ENCODE measurements at regions not wholly inside any gene's neighbourhood (a gene's known extent, or its start where the extent isn't known, plus 50 kb on each side); places are given as distances from the start of the nearest gene placed in this dataset.
"Not testable (repeated sequence)": the region's sequence is repeated elsewhere in the genome, so short reads cannot be mapped to it uniquely, and the experiment has no call there.

DNA sequence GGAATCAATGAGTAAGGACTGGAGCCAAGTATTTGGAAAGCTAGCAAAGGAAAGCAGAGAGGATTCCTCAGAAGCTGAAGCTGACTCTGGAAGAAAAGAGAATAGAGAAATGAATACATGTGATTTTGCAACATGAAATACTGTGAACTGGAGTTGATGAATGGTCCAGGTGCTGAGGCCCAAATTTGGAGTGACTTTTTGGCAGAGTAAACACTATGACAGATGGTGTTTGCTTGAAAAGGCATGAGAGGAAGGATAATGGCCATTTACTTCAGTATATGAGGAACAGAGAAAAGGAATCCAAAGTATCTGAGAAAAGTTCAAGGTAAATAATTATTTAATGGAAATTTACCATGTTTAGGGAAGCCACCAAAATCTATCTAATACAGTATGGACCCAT, 236.7 kb downstream of the SLITRK2 start:
- CTCF ChIA-PET = no interaction called here
- no peaks in the 10 kb centered on the region for H3K9me3 Mint-ChIP-seq

DNA sequence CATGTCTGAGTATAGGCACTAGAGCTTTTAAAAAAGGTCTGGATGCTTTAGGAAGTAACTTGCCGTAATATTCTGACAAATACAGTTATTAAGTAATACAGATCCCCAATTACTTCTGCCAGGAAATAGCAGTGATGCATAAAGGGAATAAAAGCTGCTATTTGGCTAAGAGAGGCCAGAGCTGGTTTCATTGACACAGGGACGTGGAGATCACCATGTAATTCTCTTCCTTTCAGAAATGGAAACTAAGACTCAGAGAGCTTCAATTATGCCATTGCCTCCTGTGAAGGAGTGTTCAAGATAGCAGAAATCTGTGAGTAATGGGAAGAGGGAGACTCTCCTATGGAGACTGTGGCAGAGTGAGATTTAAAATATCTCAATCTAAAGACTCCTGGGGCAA, 238.1 kb downstream of the SLITRK2 start:
- H3K9me3 Mint-ChIP-seq = no peaks in the 10 kb centered on the region
- no peaks in the 10 kb centered on the region for H3K4me1 Mint-ChIP-seq
- H3K36me3 Mint-ChIP-seq (ENCODE audit: low read depth) = no peaks in the 10 kb centered on the region

More for the DNA sequence above, 236.7 kb downstream of the SLITRK2 start:
- POLR2A ChIA-PET = no interaction called here
- Mint-ChIP-seq H3K4me1 (no peaks in the 10 kb centered on the region), H3K36me3 (ENCODE audit: low read depth) (no peaks in the 10 kb centered on the region), H3K4me3 (no peak overlapping the region), H3K27ac (no peak overlapping the region), H3K27me3 (no peaks in the 10 kb centered on the region)
- no peak for DNase-seq

DNA sequence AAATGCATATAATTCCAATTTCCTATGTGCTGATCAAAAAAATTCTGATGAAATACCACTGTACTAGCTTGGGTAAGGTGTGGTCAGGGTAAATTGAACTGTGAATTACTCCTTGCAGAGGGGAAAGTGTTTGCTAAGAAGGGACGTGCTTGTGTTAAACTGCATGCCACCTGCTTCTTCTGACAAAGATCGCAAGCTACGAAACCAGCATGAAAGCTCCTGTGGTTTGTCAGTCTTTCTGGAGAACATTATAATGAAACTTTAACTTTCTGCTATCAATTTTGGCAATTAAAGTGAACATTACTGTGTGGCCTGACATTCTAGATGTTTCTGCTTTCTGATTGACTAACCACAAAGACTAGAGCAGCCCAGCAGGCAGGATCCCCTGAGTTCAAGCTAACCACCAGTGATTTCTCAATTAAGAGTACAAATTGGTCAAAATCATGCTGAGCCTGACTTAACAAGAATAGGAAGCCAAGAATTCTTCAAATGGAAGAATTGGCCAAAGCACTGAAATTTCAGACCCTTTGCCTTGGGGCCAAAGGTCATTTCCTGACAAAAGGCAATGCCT, 239.0 kb downstream of the SLITRK2 start:
- Mint-ChIP-seq H3K4me1 (no peaks in the 10 kb centered on the region), H3K27me3 (no peaks in the 10 kb centered on the region), H3K36me3 (ENCODE audit: low read depth) (no peaks in the 10 kb centered on the region), H3K27ac (no peak overlapping the region), H3K9me3 (no peaks in the 10 kb centered on the region), H3K4me3 (no peak overlapping the region)
- no peak for DNase-seq
- ChIA-PET CTCF (no interaction called here), POLR2A (no interaction called here)

More for the DNA sequence above, 238.1 kb downstream of the SLITRK2 start:
- no peak for DNase-seq
- POLR2A ChIA-PET = no interaction called here
- H3K4me3 Mint-ChIP-seq = no peak overlapping the region
- CTCF ChIA-PET = no interaction called here
- H3K27me3 Mint-ChIP-seq = no peaks in the 10 kb centered on the region
- no peak overlapping the region for H3K27ac Mint-ChIP-seq

DNA sequence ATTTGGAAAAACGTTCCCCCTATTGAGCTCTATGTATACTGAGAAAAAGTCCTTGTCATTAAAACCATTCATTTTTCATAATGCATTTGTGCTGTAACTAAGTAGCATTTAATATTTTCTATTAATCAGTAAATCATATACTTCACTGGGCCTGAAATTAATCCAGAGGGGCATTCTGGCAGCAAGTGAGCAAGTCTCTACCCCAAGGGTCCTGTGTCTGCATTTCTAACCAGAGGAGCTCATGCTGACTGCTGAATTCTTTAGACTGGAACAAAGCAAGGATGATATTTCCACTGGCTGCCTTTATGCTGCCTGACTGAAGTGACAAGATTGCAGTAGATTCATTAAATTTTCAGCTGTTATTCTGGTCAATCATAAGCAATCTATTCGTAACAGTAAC, 246.5 kb downstream of the SLITRK2 start:
- Mint-ChIP-seq H3K9me3 (peaks cover 3% of the 10 kb centered on the region), H3K4me1 (no peaks in the 10 kb centered on the region), H3K27ac (no peak overlapping the region), H3K27me3 (no peaks in the 10 kb centered on the region), H3K36me3 (ENCODE audit: low read depth) (no peaks in the 10 kb centered on the region), H3K4me3 (no peak overlapping the region)
- ChIA-PET CTCF (no interaction called here), POLR2A (no interaction called here)
- no peak for DNase-seq

DNA sequence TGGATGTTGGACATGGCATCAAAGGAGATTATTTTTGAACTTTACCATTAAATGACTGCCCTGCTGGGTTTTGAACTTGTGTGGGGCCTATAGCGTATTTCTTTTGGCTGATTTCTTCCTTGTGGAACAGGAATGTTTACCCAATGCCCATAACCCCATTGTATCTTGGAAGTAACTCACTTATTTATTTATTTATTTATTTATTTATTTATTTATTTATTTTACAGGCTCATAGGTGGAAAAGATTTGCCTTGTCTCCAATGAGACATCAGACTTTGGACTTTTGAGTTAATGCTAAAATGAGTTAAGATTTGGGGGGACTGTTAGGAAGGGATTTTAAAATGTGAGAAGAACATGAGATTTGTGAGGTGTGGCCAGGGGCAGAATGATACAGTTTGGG, 273.1 kb downstream of the SLITRK2 start:
- ChIA-PET POLR2A (no interaction called here), CTCF (no interaction called here)
- H3K27ac Mint-ChIP-seq = no peak overlapping the region
- no peak for DNase-seq
- H3K9me3 Mint-ChIP-seq = no peaks in the 10 kb centered on the region
- H3K4me1 Mint-ChIP-seq = no peaks in the 10 kb centered on the region
- H3K36me3 Mint-ChIP-seq (ENCODE audit: low read depth) = no peaks in the 10 kb centered on the region
- no peak overlapping the region for H3K4me3 Mint-ChIP-seq
- H3K27me3 Mint-ChIP-seq = no peaks in the 10 kb centered on the region

DNA sequence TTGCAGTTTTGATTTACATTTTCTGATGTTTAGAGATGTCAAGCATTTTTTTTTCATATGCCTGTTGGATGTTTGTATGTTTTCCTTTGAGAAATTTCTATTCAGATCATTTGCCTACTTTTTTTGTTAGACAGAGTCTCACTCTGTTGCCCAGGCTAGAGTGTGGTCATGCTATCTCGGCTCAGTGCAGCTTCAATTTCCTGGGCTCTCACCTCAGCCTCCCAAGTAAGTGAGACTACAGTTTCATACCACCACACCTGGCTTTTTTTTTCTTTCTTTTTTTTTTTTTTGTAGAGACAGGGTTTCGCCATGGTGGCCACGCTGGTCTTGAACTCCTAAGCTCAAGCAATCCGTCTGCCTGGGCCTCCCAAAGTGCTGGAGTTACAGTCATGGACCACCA, 291.7 kb downstream of the SLITRK2 start:
- H3K4me1 Mint-ChIP-seq = no peaks in the 10 kb centered on the region
- no peaks in the 10 kb centered on the region for H3K27me3 Mint-ChIP-seq
- H3K9me3 Mint-ChIP-seq = peaks cover 4% of the 10 kb centered on the region
- no peaks in the 10 kb centered on the region for H3K36me3 Mint-ChIP-seq (ENCODE audit: low read depth)
- no peak overlapping the region for H3K4me3 Mint-ChIP-seq
- CTCF ChIA-PET = no interaction called here
- no peak for DNase-seq
- POLR2A ChIA-PET = no interaction called here
- H3K27ac Mint-ChIP-seq = no peak overlapping the region

DNA sequence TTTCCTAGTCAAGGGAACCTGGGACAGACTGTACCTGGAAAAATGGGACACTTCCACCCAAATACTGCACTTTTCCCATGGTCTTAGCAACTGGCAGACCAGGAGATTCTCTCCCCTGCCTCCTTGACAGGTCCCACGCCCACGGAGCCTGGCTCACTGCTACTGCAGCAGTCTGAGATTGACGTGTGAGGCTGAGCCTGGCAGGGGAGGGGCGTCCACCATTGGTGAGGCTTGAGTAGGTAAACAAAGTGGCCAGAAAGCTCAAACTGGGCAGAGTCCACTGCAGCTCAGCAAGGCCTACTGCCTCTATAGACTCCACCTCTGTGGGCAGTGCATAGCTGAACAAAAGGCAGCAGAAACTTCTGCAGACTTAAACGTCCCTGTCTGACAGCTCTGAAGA, 301.4 kb downstream of the SLITRK2 start:
- H3K27ac Mint-ChIP-seq; POLR2A ChIA-PET; H3K9me3 Mint-ChIP-seq; H3K4me3 Mint-ChIP-seq; H3K4me1 Mint-ChIP-seq; H3K36me3 Mint-ChIP-seq (ENCODE audit: low read depth); CTCF ChIA-PET; H3K27me3 Mint-ChIP-seq; DNase-seq: not testable (repeated sequence)

DNA sequence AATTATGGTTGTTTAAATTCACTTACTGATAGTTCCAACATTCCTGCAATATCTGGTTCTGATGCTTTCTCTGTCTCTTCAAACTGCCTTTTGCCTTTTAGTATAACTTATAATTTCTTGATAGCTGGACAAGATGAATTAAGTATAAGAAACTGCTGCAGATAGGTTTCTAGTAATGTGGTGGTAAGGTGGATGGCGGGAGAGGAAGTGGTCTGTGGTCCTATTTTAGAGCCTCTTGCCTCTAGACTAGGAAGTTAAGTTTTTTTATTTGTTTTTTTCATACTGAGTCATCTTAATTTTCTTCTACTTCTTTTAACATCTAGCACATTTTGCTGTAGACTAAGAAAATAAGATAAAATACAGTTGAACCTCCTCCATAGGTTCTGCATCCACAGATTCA, 310.0 kb downstream of the SLITRK2 start:
- Mint-ChIP-seq H3K9me3 (no peaks in the 10 kb centered on the region), H3K4me3 (no peak overlapping the region), H3K27me3 (no peaks in the 10 kb centered on the region), H3K4me1 (no peaks in the 10 kb centered on the region), H3K36me3 (ENCODE audit: low read depth) (no peaks in the 10 kb centered on the region), H3K27ac (no peak overlapping the region)
- no peak for DNase-seq
- POLR2A ChIA-PET = no interaction called here
- CTCF ChIA-PET = interaction anchor here (0.6 kb wide), 1 partner anchor 32 kb away, joined by 3 read pairs; no protein-coding TSS in a partner anchor

DNA sequence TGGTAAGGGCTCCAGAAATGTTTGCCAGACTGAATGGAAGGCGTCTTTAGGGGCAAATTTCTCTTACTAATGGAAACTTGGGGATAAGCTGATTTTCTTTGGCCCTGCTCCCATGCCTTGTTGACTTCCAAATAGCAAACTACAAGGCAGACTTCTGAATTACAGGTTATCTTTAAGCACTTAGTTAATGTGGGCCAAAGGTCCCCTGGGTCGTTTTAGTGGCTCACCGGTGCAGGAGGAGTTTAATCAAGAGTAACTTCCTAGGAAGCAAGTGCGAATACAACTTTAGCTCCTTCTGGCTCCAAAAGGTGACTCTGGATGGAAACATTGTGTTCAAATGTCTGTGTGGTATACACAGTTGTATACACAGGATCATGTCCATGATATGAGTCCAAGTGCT, 323.6 kb downstream of the SLITRK2 start:
- H3K27me3 Mint-ChIP-seq = no peaks in the 10 kb centered on the region
- H3K4me3 Mint-ChIP-seq = no peak overlapping the region
- ChIA-PET CTCF (no interaction called here), POLR2A (no interaction called here)
- H3K4me1 Mint-ChIP-seq = no peaks in the 10 kb centered on the region
- no peak overlapping the region for H3K27ac Mint-ChIP-seq
- H3K9me3 Mint-ChIP-seq = no peaks in the 10 kb centered on the region
- DNase-seq = no peak
- no peaks in the 10 kb centered on the region for H3K36me3 Mint-ChIP-seq (ENCODE audit: low read depth)

DNA sequence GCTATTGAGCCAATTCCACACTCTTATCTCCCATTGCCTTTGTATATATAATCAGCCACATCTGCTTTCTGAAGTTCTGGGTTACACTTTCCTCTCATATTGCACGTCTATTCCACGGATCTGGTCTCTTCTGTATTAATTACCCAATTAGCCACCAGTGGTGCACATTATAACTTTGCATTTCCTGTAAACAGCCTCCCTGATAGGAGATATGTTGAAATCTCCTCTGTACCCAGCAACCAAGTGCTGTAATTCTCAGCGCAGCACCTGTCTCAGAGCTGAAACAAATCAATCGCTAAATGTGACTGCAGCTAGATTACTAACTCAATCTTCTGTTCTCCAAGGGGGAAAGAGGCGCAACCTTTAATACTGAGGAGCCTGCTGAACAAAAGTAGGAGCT, 326.4 kb downstream of the SLITRK2 start:
- DNase-seq = no peak

DNA sequence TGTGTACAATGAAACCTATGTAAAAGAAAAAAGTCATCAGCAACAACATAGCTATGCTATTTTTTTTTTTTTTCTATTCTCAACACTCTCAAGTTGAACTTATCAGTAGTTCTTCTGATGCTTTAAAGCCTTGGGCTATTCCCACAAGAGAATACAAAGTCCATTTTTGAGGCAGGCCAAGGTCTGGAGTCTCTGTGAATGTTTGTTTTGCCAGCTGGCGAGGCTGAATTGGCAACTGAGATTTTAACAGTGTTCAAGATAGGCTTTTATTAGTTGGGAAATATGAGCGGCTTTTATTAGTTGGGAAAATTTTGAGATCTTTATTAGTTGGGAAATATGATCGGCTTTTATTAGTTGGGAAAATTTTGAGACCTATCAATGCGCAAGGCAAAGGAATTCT, 336.6 kb downstream of the SLITRK2 start:
- POLR2A ChIA-PET = no interaction called here
- Mint-ChIP-seq H3K27ac (no peak overlapping the region), H3K4me3 (no peak overlapping the region), H3K27me3 (no peaks in the 10 kb centered on the region), H3K9me3 (no peaks in the 10 kb centered on the region), H3K4me1 (no peaks in the 10 kb centered on the region), H3K36me3 (ENCODE audit: low read depth) (no peaks in the 10 kb centered on the region)
- DNase-seq = no peak
- CTCF ChIA-PET = no interaction called here

More for the DNA sequence above, 326.4 kb downstream of the SLITRK2 start:
- Mint-ChIP-seq H3K27me3 (no peaks in the 10 kb centered on the region), H3K27ac (no peak overlapping the region), H3K4me3 (no peak overlapping the region), H3K36me3 (ENCODE audit: low read depth) (no peaks in the 10 kb centered on the region), H3K9me3 (no peaks in the 10 kb centered on the region), H3K4me1 (no peaks in the 10 kb centered on the region)
- CTCF ChIA-PET = no interaction called here
- POLR2A ChIA-PET = no interaction called here

DNA sequence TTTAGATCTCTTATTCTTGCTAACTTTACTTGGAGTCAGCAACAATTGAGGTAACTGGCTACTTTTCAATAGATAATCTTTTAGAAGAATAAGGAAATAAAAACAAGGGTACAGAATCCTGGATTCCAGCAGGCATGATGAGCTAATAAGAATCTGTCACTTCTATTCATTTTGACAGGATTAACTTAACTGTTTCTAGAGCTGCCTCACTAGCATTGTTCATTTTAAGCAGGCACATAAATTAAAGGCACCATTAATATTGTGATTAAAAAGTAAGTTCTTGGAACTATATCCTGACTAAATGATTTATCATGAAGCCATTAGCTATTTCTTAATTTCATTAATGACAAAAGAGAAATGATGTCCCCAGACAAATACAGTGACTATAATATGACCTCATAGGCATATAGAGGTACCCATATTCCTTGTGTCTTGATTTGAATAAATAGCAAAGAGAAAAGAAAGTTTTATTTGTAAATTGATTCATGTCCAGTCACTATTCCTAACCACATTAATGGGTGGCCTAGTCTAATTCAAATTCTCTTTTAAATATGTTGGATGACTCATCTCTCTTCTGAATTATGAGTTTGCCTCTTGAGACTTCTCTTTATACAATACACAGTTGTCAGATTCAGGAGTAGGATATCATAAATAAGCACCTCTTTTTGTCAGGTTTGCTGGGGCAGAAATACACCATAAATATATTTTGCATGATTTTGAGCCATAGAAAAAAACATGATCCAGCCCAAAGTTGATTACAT, 343.0 kb downstream of the SLITRK2 start:
- no peaks in the 10 kb centered on the region for H3K4me1 Mint-ChIP-seq
- no peak overlapping the region for H3K27ac Mint-ChIP-seq
- no peaks in the 10 kb centered on the region for H3K9me3 Mint-ChIP-seq

DNA sequence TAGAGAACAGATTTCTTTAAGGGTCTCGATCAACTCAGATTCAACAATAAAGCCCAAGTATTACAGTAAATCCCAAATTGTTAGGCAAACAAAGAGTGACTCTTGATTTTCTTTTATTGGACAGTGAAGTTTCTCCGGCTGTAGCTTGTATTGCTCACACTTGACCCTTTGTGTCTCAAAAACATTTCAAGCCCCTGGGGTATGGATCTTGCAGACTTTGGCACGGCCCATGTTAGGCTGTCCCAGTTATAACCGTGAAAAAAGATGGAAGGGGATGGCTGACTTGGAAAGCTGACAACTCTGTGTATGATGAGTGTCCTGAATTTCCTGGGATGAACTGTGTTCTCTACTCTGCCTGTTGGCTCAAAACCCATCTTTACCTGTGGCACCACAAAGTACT, 356.1 kb downstream of the SLITRK2 start:
- Mint-ChIP-seq H3K27me3 (no peaks in the 10 kb centered on the region), H3K4me3 (no peak overlapping the region), H3K4me1 (no peaks in the 10 kb centered on the region), H3K9me3 (no peaks in the 10 kb centered on the region), H3K36me3 (ENCODE audit: low read depth) (no peaks in the 10 kb centered on the region), H3K27ac (no peak overlapping the region)
- CTCF ChIA-PET = no interaction called here
- DNase-seq = no peak
- POLR2A ChIA-PET = no interaction called here

More for the DNA sequence above, 343.0 kb downstream of the SLITRK2 start:
- ChIA-PET CTCF (no interaction called here), POLR2A (no interaction called here)
- no peak overlapping the region for H3K4me3 Mint-ChIP-seq
- no peaks in the 10 kb centered on the region for H3K27me3 Mint-ChIP-seq
- no peaks in the 10 kb centered on the region for H3K36me3 Mint-ChIP-seq (ENCODE audit: low read depth)
- no peak for DNase-seq

DNA sequence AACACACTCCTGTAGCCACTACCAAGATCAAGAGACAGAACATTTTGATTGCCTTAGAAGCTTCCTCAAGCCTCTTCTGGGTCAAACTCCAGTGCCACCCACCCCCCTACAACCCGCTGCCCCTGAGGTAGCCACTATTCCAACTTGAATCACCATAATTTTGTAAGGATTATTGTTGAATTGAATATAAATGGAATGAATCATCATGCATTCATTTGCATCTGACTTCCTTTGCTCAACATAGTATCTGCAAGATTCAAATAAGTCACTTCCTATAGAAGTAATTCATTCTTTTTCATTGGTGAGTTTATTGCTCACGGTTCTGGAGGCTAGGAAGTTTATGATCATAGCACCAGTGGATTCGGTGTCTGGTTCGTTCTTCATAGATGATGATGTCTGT, 364.2 kb downstream of the SLITRK2 start:
- H3K27me3 Mint-ChIP-seq = no peaks in the 10 kb centered on the region
- H3K27ac Mint-ChIP-seq = no peak overlapping the region
- no peaks in the 10 kb centered on the region for H3K4me1 Mint-ChIP-seq
- DNase-seq = no peak
- H3K4me3 Mint-ChIP-seq = no peak overlapping the region
- no peaks in the 10 kb centered on the region for H3K36me3 Mint-ChIP-seq (ENCODE audit: low read depth)
- ChIA-PET CTCF (no interaction called here), POLR2A (no interaction called here)
- H3K9me3 Mint-ChIP-seq = no peaks in the 10 kb centered on the region

Data from activated CD4-positive, alpha-beta T cell treated with anti-CD3 and anti-CD28 coated beads, Interleukin-2, amount 10 ng/mL, durations not matched to agents 7 days and 5 days (primary cell).